SK-N-SH (cell line): ENCODE measurements at regions not wholly inside any gene's neighbourhood (a gene's known extent, or its start where the extent isn't known, plus 50 kb on each side); places are given as distances from the start of the nearest gene placed in this dataset.

Source experiments
- CTCF ChIA-PET: fragments of 300-600, 350-600 bp; formaldehyde crosslinking; extraction: SDS; loops from one replicate; lab custom pipeline; 2021; lab: Yijun Ruan, JAX
- POLR2A ChIA-PET: fragments of 350-600 bp; sonication (Branson Sonifier 250); formaldehyde crosslinking; extraction: SDS; loops from one replicate; lab custom pipeline; 2020; ENCODE audit warnings: antibody characterized with exemption, inconsistent platforms; lab: Yijun Ruan, JAX
- DNase-seq: peaks from one replicate; pipeline ENCODE4 v3.0.0; 2012
- H2AFZ ChIP-seq: fragments of 200-600 bp; sonication (generic); 2 replicates; pipeline ENCODE4 v1.8.1; 2016; ENCODE audit warnings: antibody characterized with exemption, mild to moderate bottlenecking, low read depth
- H3F3A ChIP-seq: fragments of 200-600 bp; sonication (generic); replicated peaks from 2 replicates; pipeline ENCODE3; 2016; ENCODE audit warnings: antibody characterized with exemption, mild to moderate bottlenecking; ENCODE audit not compliant: insufficient read depth
- H3K27ac ChIP-seq, 2 experiments: fragments of 200-500 bp in 1 of 2; fragments of 200-600 bp in 1 of 2; sonication (Bioruptor generic) in 1 of 2; sonication (generic), shearing (Covaris generic) in 1 of 2; 2 replicates each; pipeline versions ENCODE4 v1.5.1 to v1.6.1; 2014 to 2016; ENCODE audit warnings: low read depth in 2 of 2, inconsistent platforms in 1 of 2, low read length in 1 of 2, mild to moderate bottlenecking in 1 of 2, mixed read lengths in 1 of 2
- H3K27me3 ChIP-seq: fragments of 200-600 bp; sonication (generic), shearing (Covaris generic); 2 replicates; pipeline ENCODE4 v1.6.1; 2016; ENCODE audit warnings: mixed run types; ENCODE audit not compliant: insufficient read depth
- H3K36me3 ChIP-seq, 2 experiments: fragments of 200-500 bp in 1 of 2; fragments of 200-600 bp in 1 of 2; sonication (Bioruptor generic) in 1 of 2; sonication (generic) in 1 of 2; replicated peaks in 1 of 2; 2 replicates each; pipeline versions ENCODE3 to v1.5.1; 2014 to 2016; ENCODE audit warnings: low read length in 1 of 2, mild to moderate bottlenecking in 1 of 2; ENCODE audit not compliant: insufficient read depth in 2 of 2, control insufficient read depth in 1 of 2
- H3K4me1 ChIP-seq, 2 experiments: fragments of 200-500 bp in 1 of 2; fragments of 200-600 bp in 1 of 2; sonication (Bioruptor generic) in 1 of 2; sonication (generic), shearing (Covaris generic) in 1 of 2; 2 replicates each; pipeline versions ENCODE4 v1.5.1 to v1.6.1; 2014 to 2016; ENCODE audit warnings: low read depth in 1 of 2, low read length in 1 of 2, mixed run types in 1 of 2; ENCODE audit not compliant: insufficient read depth in 2 of 2, control insufficient read depth in 1 of 2
- H3K4me2 ChIP-seq: fragments of 200-600 bp; sonication (generic), shearing (Covaris generic); 2 replicates; pipeline ENCODE4 v1.6.1; 2017; ENCODE audit warnings: mixed run types
- H3K4me3 ChIP-seq, 2 experiments: fragments of 200-500 bp in 1 of 2; fragments of 200-600 bp in 1 of 2; sonication (Bioruptor generic) in 1 of 2; sonication (generic), shearing (Covaris generic) in 1 of 2; 2 replicates each; pipeline versions ENCODE4 v1.5.1 to v1.8.1; 2014 to 2016; ENCODE audit warnings: low read depth in 2 of 2, inconsistent platforms in 1 of 2, low read length in 1 of 2, mild to moderate bottlenecking in 1 of 2, mixed read lengths in 1 of 2, moderate library complexity in 1 of 2
- H3K79me2 ChIP-seq: fragments of 200-600 bp; sonication (generic); 2 replicates; pipeline ENCODE4 v1.8.1; 2017; ENCODE audit warnings: mild to moderate bottlenecking; ENCODE audit not compliant: insufficient read depth
- H3K9ac ChIP-seq: fragments of 200-600 bp; sonication (generic); 2 replicates; pipeline ENCODE4 v1.6.1; 2017; ENCODE audit warnings: mixed run types
- H3K9me2 ChIP-seq: fragments of 200-600 bp; sonication (generic); 2 replicates; pipeline ENCODE4 v1.6.1; 2017; ENCODE audit warnings: mixed run types
- H3K9me3 ChIP-seq: fragments of 200-600 bp; sonication (generic); 2 replicates; pipeline ENCODE4 v1.6.1; 2017; ENCODE audit warnings: mixed run types, mild to moderate bottlenecking, moderate library complexity
- H4K20me1 ChIP-seq: fragments of 200-600 bp; sonication (generic); 2 replicates; pipeline ENCODE4 v1.6.1; 2017; ENCODE audit warnings: mild to moderate bottlenecking, mixed run types; ENCODE audit not compliant: insufficient read depth
- CHD2 ChIP-seq: fragments of 150-350 bp; IDR thresholded peaks from 2 replicates; pipeline ENCODE4 v1.6.1; 2018; ENCODE audit warnings: low read length; ENCODE audit not compliant: partially characterized antibody
- FOSL2 ChIP-seq: IDR thresholded peaks from 2 replicates; pipeline ENCODE4 v1.4.0; 2012; ENCODE audit warnings: low read depth, mild to moderate bottlenecking, moderate library complexity, borderline replicate concordance
- FOXM1 ChIP-seq: IDR thresholded peaks from 2 replicates; pipeline ENCODE4 v1.4.0; 2012; ENCODE audit warnings: low read depth, mild to moderate bottlenecking
- GABPA ChIP-seq: IDR thresholded peaks from 2 replicates; pipeline ENCODE4 v1.4.0; 2012; ENCODE audit warnings: low read depth, mild to moderate bottlenecking
- GATA2 ChIP-seq: sonication (generic); formaldehyde crosslinking; IDR thresholded peaks from 2 replicates; pipeline ENCODE4 v1.5.0; 2020; ENCODE audit warnings: mild to moderate bottlenecking, missing genetic modification reagents
- MEF2A ChIP-seq: IDR thresholded peaks from 2 replicates; pipeline ENCODE4 v1.4.0; 2012; ENCODE audit warnings: low read depth, borderline replicate concordance
- MXI1 ChIP-seq: IDR thresholded peaks from 2 replicates; pipeline ENCODE4 v1.6.1; 2012; ENCODE audit warnings: mild to moderate bottlenecking, low read depth, low read length, improper control_type of control experiment
- NFIC ChIP-seq: IDR thresholded peaks from 2 replicates; pipeline ENCODE4 v1.4.0; 2012; ENCODE audit warnings: borderline replicate concordance
- POLR2AphosphoS5 ChIP-seq: IDR thresholded peaks from 2 replicates; pipeline ENCODE4 v1.6.1; 2012; ENCODE audit warnings: low read depth, low read length
- RAD21 ChIP-seq: IDR thresholded peaks from 2 replicates; pipeline ENCODE4 v1.6.1; 2012; ENCODE audit warnings: mild to moderate bottlenecking, low read length
- SIN3A ChIP-seq: IDR thresholded peaks from 2 replicates; pipeline ENCODE4 v1.6.1; 2012; ENCODE audit warnings: low read depth, mild to moderate bottlenecking, low read length, moderate library complexity, borderline replicate concordance
- SMC3 ChIP-seq: IDR thresholded peaks from 2 replicates; pipeline ENCODE4 v1.6.1; 2012; ENCODE audit warnings: low read depth, low read length, improper control_type of control experiment
- TAF1 ChIP-seq: IDR thresholded peaks from 2 replicates; pipeline ENCODE4 v1.6.1; 2012; ENCODE audit warnings: low read depth, mild to moderate bottlenecking, low read length, moderate library complexity, borderline replicate concordance
- TCF12 ChIP-seq: IDR thresholded peaks from 2 replicates; pipeline ENCODE4 v1.4.0; 2012
- TEAD4 ChIP-seq: IDR thresholded peaks from 2 replicates; pipeline ENCODE4 v1.4.0; 2012; ENCODE audit warnings: mild to moderate bottlenecking, borderline replicate concordance; ENCODE audit not compliant: insufficient read depth
- WGBS: methylation state at CpG from one replicate; pipeline ENCODE4 v1.1.6; 2017; ENCODE audit warnings: low lambda C conversion rate; 5-methylcytosine and 5-hydroxymethylcytosine counted together
- TF ChIP-seq, protein P1 (sequence below): fragments of 150-350 bp; IDR thresholded peaks from 2 replicates; pipeline ENCODE4 v1.6.1; 2017; ENCODE audit warnings: antibody characterized with exemption, low read length, low read depth, borderline replicate concordance
- TF ChIP-seq, protein P2 (sequence below): IDR thresholded peaks from 2 replicates; pipeline ENCODE4 v1.4.0; 2012; ENCODE audit warnings: low read depth, borderline replicate concordance
- TF ChIP-seq, protein P3 (sequence below): IDR thresholded peaks from 2 replicates; pipeline ENCODE4 v1.4.0; 2012; ENCODE audit warnings: low read depth, borderline replicate concordance
- TF ChIP-seq, protein P4 (sequence below): IDR thresholded peaks from 2 replicates; pipeline ENCODE4 v1.6.1; 2012; ENCODE audit warnings: mild to moderate bottlenecking, low read depth, low read length, moderate library complexity
- TF ChIP-seq, protein P5 (sequence below): fragments of 150-350 bp; IDR thresholded peaks from 2 replicates; pipeline ENCODE4 v1.6.1; 2016; ENCODE audit warnings: mild to moderate bottlenecking, low read depth, low read length

DNA sequence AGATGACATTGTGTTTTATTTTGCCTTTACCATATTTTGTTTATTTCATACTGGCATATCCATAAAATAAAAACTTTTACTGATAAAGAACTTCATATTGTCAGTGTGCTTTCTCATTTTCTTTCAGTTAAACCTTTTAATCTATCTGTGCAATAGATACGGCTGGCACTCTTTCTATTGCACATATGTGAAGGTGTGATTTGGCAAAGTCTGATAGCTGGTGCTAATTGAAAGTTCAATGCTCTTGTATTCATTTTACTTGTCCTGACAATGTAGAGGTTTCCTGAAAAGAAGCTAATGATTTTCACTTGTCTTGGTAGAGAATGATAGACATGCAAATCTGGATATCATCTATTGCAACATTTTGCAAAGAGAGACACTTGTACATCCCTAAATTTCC is 467.0 kb downstream of the NSUN3 start:
- ChIA-PET CTCF (no interaction called here), POLR2A (no interaction called here)
- Histone ChIP-seq H4K20me1 (no peaks in the 10 kb centered on the region), H3K36me3 (no peaks in the 10 kb centered on the region), H3K27ac (no peak overlapping the region), H3K9me2 (no peaks in the 10 kb centered on the region), H3K9me3 (no peaks in the 10 kb centered on the region), H3K79me2 (no peaks in the 10 kb centered on the region), H2AFZ (no peak overlapping the region), H3K4me3 (no peak overlapping the region), H3K4me2 (no peak overlapping the region), H3K27me3 (no peaks in the 10 kb centered on the region), H3K9ac (no peak overlapping the region), H3F3A (no peaks in the 10 kb centered on the region), H3K4me1 (no peaks in the 10 kb centered on the region; a peak in 1 of 4 replicates)
- TF ChIP-seq, protein P1, sequence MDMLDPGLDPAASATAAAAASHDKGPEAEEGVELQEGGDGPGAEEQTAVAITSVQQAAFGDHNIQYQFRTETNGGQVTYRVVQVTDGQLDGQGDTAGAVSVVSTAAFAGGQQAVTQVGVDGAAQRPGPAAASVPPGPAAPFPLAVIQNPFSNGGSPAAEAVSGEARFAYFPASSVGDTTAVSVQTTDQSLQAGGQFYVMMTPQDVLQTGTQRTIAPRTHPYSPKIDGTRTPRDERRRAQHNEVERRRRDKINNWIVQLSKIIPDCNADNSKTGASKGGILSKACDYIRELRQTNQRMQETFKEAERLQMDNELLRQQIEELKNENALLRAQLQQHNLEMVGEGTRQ: no peak
- TF ChIP-seq TCF12: no peak
- TF ChIP-seq TAF1: no peak
- no peak for TF ChIP-seq TEAD4
- no peak for TF ChIP-seq GABPA
- no peak for TF ChIP-seq SIN3A
- TF ChIP-seq NFIC: no peak
- TF ChIP-seq, protein P2, sequence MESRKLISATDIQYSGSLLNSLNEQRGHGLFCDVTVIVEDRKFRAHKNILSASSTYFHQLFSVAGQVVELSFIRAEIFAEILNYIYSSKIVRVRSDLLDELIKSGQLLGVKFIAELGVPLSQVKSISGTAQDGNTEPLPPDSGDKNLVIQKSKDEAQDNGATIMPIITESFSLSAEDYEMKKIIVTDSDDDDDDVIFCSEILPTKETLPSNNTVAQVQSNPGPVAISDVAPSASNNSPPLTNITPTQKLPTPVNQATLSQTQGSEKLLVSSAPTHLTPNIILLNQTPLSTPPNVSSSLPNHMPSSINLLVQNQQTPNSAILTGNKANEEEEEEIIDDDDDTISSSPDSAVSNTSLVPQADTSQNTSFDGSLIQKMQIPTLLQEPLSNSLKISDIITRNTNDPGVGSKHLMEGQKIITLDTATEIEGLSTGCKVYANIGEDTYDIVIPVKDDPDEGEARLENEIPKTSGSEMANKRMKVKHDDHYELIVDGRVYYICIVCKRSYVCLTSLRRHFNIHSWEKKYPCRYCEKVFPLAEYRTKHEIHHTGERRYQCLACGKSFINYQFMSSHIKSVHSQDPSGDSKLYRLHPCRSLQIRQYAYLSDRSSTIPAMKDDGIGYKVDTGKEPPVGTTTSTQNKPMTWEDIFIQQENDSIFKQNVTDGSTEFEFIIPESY: no peak
- TF ChIP-seq FOXM1: no peak
- TF ChIP-seq, protein P3, sequence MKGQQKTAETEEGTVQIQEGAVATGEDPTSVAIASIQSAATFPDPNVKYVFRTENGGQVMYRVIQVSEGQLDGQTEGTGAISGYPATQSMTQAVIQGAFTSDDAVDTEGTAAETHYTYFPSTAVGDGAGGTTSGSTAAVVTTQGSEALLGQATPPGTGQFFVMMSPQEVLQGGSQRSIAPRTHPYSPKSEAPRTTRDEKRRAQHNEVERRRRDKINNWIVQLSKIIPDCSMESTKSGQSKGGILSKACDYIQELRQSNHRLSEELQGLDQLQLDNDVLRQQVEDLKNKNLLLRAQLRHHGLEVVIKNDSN: no peak
- TF ChIP-seq CHD2: no peak
- TF ChIP-seq RAD21: no peak
- TF ChIP-seq FOSL2: no peak
- no peak for TF ChIP-seq MEF2A
- TF ChIP-seq POLR2AphosphoS5: no peak
- TF ChIP-seq, protein P4, sequence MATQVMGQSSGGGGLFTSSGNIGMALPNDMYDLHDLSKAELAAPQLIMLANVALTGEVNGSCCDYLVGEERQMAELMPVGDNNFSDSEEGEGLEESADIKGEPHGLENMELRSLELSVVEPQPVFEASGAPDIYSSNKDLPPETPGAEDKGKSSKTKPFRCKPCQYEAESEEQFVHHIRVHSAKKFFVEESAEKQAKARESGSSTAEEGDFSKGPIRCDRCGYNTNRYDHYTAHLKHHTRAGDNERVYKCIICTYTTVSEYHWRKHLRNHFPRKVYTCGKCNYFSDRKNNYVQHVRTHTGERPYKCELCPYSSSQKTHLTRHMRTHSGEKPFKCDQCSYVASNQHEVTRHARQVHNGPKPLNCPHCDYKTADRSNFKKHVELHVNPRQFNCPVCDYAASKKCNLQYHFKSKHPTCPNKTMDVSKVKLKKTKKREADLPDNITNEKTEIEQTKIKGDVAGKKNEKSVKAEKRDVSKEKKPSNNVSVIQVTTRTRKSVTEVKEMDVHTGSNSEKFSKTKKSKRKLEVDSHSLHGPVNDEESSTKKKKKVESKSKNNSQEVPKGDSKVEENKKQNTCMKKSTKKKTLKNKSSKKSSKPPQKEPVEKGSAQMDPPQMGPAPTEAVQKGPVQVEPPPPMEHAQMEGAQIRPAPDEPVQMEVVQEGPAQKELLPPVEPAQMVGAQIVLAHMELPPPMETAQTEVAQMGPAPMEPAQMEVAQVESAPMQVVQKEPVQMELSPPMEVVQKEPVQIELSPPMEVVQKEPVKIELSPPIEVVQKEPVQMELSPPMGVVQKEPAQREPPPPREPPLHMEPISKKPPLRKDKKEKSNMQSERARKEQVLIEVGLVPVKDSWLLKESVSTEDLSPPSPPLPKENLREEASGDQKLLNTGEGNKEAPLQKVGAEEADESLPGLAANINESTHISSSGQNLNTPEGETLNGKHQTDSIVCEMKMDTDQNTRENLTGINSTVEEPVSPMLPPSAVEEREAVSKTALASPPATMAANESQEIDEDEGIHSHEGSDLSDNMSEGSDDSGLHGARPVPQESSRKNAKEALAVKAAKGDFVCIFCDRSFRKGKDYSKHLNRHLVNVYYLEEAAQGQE: no peak
- TF ChIP-seq SMC3: no peak
- TF ChIP-seq, protein P5, sequence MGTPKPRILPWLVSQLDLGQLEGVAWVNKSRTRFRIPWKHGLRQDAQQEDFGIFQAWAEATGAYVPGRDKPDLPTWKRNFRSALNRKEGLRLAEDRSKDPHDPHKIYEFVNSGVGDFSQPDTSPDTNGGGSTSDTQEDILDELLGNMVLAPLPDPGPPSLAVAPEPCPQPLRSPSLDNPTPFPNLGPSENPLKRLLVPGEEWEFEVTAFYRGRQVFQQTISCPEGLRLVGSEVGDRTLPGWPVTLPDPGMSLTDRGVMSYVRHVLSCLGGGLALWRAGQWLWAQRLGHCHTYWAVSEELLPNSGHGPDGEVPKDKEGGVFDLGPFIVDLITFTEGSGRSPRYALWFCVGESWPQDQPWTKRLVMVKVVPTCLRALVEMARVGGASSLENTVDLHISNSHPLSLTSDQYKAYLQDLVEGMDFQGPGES: no peak
- no peak for TF ChIP-seq GATA2 (CRISPR knock-in tag)
- no peak for TF ChIP-seq MXI1
- 70% methylated on average over 1 of the region's 1 CpG for WGBS
- no peak for DNase-seq
